Stimulated activated naive CD4-positive, alpha-beta T cell treated with Interleukin-2 at 50 U/mL for 16 hours (primary cell): ENCODE measurements at regions not wholly inside any gene's neighbourhood (a gene's known extent, or its start where the extent isn't known, plus 50 kb on each side); places are given as distances from the start of the nearest gene placed in this dataset.
"Not testable (repeated sequence)": the region's sequence is repeated elsewhere in the genome, so short reads cannot be mapped to it uniquely, and the experiment has no call there.

Source experiments
- DNase-seq: peaks from one replicate; lab custom pipeline; 2025; lab: John Stamatoyannopoulos, UW

DNA sequence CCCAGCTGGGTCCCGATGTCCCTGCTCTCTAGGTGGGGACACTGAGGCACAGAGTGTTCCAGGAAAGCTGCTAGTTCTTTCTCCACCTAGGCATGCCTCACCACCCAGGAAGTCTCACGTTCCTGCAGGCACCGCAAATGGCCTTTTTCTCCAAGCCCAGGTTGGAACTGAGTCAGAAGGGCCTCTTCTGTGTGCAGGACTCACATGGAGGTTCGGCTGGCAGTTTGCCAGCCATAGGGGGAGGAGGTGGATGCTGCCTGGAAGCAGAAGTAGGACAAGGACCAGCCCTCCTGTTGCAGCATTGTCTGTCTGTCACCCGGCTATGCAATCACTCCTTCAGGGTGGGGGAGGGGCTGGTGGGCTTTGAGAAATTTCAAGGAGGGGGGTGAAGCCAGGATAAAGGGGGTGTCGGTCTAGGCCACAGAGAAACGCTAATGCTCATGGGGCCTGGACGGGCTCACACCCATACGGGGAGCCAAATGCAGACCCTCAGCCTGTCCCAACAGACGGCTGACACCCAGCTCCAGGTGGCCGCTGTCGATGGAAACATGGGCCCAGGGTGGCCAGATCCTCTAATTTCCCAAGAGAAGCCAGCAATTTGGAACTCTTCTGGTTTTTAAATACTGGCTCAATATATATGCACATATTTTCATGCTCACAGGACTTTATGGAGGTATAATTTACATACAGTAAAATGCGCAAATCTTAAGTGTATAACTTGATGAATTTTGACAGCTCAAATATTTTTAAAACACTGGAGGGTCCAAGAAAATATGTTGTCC, 120.5 kb downstream of the PHETA1 start:
- no peak for DNase-seq

DNA sequence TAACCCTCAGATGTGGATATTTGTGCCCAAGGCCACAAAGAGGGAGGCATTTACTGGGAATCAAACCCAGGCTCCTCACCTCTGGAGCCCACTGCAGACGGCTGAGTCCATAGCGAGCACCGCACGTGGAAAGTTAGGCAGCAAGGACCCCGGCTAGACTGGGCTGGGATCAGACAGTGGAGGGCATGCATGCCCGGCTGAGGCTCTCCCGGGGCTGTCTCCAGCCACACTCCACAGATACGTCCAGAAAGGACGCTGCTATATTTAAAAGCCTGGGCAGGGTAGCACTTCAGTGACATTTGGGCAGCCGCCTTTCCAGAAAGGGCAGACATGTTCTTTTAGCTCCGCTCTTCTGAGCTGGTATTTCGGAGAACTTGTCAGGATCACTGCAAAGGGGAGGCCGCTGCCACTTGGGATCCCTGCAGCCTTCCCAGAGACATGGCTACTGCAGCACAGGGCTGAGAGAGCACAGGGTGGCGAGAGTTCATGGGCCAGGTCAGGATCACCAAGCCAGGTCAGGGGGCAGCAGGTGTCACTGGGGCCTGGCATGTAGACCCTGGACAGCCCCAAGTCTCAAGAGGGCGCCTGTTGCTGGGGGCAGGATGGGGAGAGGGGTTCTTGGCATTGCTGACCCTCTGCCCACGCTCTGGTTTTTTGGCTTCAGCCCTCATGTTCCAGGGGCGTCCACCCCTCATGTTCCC, 121.7 kb downstream of the PHETA1 start:
- no peak for DNase-seq

DNA sequence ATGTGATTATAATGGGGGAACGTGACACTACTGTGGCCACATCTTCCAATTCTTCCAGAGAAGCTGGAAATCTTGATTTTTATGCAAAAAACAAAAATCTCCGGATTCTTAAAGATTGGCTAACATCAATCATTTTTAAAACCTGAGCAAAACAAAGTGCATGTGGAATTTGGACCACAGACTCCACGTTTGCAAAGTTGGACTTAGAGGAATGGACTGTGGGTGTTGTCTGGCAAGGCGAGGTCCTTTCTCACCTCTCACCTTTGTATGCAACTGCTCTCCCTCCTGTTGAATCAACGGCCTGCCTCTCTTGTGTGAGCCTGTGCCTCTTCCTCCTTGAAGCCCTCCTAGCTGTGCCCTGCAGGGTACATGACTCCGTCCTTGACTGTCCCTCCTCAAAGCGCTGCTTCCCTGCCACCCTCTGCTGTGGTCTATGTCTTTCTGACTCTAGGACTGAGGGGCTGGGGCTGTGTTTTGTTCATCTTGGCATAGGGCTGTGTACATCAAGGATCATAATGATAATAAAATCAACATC, 122.4 kb downstream of the PHETA1 start:
- DNase-seq = no peak

DNA sequence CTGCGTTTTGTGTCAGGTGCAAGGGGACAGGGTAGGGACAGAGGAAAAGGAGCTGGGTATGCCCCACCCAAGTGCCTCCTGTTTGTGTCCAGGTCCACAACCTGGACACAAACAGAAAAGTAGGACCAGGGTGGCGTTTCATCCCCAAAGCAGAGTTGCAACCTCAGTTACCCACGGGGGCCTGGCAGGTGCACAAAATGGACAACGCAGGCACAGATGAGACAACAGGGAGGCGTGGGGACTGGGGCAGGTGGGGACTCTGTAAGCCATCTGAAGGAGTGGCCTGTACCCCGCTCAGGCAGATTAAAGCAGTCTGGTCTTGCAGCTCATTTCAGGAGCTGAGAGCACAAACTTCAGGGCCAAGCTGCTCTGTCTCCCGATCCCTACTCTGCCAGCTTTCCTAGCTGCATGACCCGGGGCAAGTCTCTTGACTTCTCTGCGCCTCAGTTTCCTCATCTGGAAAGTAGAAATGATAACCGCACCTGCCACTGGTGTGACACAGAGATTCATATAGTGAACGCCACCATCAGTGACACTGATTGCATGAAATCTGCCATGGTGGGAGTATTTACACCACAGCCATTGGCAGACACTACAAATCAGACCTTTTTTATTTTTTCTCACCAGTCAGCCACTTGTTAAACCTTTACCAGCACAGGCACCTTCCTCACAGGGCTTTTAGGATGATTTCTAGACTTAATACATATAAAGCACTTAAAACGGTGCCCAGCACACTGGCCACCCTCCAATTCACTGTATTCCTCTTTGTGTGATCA, 123.0 kb downstream of the PHETA1 start:
- DNase-seq = no peak

DNA sequence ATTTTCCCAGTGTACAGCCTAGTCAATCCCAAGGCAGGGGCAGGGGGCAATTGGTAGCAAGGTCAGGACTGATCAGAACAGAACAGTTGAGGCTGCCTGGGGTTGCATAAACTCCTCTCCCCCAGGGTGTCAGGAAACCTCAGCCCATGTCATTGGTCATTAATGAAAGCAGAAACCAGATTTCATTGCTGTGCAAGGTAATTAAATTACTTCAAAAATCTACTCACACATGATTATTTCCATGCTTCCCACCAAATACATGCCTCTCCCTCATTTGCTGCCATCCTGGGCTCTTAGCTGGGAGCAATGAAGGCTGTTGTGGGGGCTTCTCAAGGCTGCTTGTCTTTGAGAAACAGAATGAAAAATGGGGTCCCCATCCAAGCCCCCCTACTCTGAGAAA, 124.2 kb downstream of the PHETA1 start:
- no peak for DNase-seq

DNA sequence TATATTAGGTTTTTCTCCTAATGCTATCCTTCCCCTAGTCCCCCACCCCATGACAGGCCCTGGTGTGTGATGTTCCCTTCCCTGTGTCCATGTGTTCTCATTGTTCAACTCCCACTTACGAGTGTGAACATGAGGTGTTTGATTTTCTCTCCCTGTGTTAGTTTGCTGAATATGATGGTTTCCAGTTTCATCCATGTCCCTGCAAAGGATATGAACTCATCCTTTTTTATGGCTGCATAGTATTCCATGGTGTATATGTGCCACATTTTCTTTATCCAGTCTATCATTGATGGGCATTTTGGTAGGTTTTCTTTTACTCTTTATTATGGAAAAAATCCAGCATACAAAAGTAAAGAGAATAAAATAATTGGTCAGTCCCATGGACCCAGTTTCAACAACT, 126.1 kb downstream of the PHETA1 start:
- DNase-seq = not testable (repeated sequence)

DNA sequence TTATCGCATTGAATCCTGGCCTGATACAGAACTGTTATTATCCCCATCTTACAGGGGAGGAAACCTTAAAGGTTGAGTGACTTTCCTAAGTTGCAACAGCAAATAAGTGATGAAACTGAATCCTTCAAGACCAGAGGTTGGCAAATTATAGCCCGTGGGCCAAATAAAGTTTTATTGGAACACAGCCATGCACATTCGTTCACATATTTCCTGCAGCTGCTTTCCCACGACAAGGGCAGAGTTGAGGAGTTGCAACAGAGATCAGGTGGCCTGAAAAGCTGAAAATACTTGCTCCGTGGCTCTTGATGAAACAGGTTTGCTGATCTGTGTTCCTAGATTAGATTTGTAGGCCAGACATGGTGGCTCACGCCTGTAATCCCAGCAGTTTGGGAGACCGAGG, 126.7 kb downstream of the PHETA1 start:
- DNase-seq = no peak

DNA sequence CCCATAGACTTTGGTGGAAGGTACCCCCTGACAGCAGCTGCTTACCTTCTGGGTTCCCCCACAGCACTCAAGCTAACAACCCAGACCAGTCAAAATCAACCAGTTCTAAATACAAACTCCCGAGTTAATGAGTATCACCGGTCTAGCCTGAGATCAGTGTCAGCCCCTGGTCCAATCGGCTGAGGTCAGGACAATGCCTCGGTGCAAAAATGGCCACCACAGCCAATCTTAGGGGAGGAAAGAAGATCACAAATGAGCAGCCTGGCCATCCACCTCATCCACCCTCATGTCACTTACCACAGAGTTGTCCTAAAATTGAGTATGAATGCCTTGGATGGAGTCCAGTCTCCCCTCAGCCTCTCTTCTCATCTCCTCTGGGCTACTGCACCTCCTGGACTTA, 128.5 kb downstream of the PHETA1 start:
- no peak for DNase-seq

DNA sequence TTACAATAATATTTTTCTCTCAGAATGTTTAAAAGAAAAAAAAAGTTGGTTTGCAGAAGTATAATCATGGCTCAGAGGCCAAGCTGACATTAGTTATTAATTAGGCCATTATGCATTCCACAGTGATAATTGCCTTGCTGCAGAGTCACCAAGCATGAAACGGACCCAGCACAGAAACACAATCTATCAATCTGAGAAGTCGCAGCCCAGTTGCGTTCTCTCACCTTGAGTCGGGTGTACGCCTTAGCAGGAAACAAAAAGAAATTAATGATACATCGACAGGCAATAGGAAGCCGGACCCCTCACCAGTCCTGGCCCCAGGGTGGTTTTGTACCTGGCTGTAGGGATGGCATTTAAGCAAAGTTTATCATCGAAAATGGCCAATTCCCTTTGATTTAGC, 129.7 kb downstream of the PHETA1 start:
- no peak for DNase-seq

DNA sequence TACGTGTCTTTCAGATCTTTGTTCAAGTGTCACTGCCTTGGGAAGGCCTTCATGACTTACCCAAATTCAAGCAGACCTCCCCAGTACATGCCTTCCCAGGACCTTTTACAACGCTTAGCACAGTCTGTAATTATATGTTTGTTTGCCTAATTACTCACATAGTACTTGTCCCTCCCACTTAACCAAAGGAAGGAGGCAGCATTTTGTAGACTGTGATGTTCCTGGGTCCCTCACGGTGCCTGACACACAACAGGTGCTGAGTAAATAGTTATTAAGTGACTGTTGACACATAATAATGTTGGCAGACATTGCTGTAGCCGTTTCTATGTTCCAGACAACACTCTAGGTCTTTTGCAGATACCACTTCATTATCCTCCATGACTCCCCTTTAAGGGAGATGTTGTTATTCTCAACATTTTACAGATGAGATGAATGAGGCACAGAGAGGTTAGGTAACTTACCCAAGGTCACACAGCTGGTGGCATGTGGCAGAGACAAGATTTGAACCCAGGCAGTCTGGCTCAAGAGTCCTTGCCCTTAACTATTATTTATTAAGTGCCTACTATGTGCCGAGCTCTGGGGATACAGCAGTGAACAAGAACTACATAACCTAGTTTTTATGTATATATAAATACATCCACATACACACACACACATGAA, 130.7 kb downstream of the PHETA1 start:
- DNase-seq = no peak

DNA sequence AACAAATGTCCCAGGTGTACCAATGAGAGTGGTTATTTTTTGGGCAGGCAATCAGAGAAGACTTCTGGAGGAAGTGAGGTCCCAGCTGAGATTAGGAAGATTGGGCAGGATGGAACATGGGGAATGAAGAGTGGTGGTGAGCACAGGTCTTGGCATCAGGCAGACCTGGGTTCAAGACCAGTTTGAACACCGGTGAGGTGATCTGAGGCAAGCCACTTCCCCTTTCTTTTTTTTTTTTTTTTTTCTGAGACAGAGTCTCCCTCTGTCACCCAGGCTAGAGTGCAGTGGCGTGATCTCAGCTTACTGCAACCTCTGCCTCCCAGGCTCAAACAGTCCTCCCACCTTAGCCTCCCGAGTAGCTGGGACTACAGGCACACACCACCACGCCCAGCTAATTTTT, 134.4 kb downstream of the PHETA1 start:
- DNase-seq = not testable (repeated sequence)

DNA sequence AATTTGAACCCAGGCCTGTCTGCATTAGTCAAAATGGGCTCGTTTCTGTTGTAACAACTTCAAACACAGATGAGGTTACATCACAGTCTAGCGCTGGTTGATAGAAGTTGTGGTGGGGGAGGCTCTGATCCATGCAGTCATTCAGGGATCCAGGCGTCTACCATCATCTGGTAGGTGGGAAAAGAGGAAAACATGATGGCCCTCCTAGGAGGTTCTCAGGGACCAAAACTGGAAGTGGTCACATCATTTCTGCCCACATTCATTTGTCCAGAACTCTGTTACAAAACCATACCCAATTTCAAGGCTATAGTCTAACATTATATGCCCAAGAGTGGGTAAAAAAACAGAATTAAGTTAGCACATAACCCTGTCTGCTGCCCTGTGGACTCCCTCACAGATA, 135.1 kb downstream of the PHETA1 start:
- DNase-seq = no peak

DNA sequence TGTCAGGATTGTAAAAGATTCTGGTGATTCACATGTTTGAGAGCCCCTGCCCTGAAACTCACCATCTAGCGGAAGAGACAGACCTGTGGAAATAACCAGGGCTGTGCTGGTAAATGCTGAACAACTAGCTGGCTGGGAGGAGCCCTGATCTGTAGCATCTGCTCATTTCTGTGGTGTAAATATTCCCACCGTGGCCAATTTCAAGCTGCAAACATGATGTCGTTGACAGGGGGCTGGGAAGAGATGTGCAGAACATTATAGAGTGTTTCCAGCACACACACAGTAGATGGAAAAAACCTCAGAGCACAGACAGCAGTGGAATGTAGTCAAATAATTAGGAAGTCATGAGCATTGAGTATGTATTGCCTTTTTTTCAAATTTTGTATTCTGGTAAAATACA, 138.2 kb downstream of the PHETA1 start:
- DNase-seq = no peak

DNA sequence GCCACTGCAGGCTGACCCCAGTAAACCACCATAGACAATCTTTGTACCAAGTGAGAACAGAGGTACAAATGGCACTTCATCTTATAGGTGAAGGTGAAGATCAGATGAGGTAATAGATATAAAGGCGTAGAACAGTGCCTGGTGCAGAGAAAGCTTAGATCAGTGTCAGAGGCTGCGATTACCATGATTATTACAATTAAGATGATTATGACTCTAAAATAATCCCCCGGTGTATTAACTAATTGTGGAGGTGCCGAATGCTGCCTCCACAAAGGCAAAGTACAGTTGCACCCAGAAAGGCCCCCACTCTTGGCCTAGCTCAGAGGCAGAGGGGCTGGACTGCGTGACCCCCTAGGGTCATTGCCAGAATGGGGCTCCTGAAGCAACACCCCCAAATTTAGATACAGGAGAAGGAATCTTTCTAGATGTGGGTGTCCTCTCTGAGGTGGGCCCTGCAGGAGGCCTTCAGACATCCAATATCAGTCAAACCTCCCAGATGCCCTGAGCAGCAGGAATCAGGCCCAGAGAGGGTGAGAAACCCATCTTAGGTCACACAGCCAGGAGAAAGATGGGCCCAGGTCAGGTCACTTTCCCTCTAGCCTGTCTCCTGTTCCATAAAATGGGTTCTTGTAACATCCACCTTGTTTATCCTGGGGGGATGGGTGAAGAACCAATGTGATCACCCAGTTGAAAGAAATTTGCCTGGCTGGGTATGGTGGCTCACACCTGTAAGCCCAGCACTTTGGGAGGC, 139.8 kb downstream of the PHETA1 start:
- no peak for DNase-seq

DNA sequence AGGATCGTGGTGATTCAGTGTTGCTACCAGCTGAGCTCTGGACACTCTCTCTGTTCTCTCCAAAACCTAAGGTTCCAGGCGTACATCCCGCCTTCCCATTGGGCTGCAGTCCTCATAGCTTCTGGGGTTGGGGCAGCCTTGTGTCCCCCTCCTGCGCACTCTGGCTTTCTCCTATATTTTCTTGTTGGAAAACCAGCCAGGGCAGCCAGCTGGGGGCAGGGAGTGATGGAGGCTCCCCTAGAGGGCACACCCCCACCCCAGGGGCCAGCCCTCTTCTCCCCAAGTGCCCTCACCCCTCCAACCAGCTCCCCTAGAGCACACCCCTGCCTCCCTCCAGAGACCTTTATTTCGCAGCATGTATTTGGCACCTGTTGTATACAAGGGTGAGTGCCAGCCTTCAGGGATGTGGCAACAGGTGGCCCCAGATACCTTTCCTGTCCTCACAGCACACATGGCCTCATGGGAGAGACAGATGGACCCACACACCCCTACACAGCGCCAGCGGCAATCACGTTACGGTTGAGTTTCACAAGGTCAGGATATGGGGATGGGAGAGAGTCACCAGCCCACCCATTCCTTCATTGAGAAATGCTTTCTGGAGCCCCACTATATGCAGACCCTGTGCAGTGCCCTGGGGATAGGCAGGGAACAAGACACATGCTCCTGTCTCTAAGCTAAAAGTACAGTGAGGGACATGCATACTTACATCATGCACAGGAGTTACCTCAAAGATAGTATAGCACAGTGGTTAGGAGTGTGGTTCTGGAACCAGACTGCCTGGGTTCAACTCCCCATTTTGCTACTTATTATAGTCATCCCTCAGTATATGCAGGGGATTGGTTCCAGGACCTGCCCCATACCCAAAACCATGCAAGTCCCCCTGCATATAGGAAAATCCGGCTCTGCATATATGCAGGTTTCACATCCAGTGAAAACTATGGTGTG, 141.1 kb downstream of the PHETA1 start:
- DNase-seq = no peak

DNA sequence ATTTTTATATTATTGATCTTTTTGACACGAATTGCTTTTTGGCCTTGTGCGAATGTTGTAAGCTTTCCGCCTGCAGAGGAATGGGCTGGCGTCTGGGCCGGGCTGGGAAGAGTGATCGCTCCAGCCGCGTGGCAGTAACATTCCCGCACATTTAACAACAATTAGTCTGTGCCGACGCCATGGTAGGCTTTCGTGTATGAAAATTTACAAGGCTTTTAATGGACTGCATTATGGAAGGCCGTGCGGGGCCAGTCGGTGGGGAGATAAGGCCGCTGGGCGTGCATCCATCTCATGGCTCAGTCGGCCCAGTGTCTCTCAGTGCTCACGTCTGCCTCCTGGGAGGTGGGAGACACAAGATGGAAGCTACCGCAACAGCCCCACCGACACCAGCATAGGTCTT, 142.2 kb downstream of the PHETA1 start:
- no peak for DNase-seq

DNA sequence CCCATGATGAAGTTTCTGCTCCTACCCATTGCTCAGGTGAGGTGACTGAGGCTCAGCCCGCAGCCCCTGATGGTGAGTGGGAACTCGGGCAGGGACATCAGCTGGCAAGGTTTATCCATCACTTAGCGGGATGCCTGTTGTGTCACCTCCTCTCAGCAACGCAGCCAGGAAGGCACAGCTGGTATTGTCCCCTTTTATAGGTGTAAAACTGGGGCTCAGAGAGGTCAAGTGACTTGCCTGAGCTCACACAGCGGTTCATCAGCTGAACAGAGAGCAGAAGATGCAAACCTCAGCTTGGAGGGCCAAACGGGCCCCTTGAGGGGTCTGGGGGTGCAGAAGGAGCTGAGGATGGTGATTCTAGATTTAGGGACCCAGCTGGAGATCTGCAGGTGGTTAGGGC, 143.6 kb downstream of the PHETA1 start:
- DNase-seq = no peak

DNA sequence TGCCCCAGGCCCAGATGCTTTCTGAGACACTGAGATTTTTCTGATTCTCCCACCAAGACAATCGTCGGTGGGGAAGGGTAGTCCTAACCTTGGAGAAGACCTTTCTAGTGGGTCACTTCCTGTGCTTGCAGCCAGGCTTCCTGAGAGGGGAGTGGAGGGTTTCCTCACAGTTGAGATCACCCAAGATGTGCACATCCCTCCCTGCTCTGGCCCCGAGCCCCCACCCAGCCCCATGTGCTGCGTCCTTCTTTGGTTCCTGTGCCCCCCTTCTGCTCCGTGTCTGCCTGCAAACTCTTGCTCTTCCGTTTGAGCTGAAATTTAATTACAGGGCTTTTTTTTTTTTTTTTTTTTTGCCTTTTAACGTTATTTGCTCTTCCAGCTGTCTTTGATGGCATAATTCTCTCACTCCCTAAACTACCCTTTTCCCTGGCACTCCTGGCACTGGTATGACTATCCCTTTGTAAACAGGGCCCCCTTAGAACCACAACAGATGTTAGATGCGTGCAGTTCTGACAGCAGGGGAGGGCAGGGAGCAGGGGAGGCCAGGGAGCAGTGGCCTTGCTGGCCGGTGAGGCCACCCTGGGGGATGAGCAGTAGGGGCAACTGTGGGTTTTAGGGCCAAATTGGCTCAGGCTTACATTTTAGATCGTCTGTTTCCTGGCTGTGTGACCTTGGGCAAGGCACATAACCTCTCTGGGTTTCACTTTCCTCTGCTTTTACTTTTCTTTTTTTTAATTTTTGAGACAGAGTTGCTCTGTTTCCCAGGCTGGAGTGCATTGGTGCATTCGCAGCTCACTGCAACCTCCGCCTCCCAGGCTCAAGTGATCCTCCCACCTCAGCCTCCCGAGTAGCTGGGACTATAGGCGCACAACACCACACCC, 144.5 kb downstream of the PHETA1 start:
- DNase-seq = no peak

DNA sequence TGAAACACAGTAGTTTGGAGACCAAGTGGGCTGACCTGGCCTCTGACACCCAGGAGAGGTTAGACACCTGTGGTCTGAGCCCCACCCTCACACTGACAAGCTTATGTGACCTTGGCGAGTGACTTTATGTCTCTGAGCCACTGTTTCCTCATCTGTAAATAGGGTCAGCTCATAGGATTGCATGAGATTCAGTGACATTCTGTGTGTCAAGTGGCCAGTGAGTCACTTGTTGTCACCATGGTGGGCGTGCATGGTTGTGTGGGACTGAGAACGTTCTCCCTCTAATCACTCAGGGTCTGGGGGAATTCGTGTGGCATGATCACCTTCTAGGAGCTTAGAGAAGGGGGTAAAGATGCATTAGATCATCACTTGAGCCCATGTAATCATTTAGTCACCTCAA, 146.4 kb downstream of the PHETA1 start:
- DNase-seq = no peak
